ENCODE measurements at regions not wholly inside any gene's neighbourhood (a gene's known extent, or its start where the extent isn't known, plus 50 kb on each side); places are given as distances from the start of the nearest gene placed in this dataset.

GRCh38 chr22:48749555-48750227, 1078.0 kb downstream of the BRD1 start:
- no peak for DNase-seq (ENCODE audit: low read depth)
- TF ChIP-seq CTCF (IDR thresholded peaks at IDR 0.05; ENCODE audit: low read depth, low read length, missing control alignments) = no peak
- H3K4me3 ChIP-seq (ENCODE audit: low read depth, low read length) = no peak overlapping the region

- DNase-seq (ENCODE audit: low read depth) = no peak
- H3K4me3 ChIP-seq (ENCODE audit: low read depth, low read length) = no peak overlapping the region
- TF ChIP-seq CTCF (IDR thresholded peaks at IDR 0.05; ENCODE audit: low read depth, low read length, missing control alignments) = no peak
These were observed 1078.7 kb downstream of the BRD1 start for GRCh38 chr22:48748860-48749554.

- H3K4me3 ChIP-seq (ENCODE audit: low read depth, low read length) = no peak overlapping the region
- no peak for TF ChIP-seq CTCF (IDR thresholded peaks at IDR 0.05; ENCODE audit: low read depth, low read length, missing control alignments)
- no peak for DNase-seq (ENCODE audit: low read depth)
These were observed 1079.4 kb downstream of the BRD1 start for GRCh38 chr22:48748113-48748859.

GRCh38 chr22:48746789-48747425, 1080.8 kb downstream of the BRD1 start:
- no peak overlapping the region for H3K4me3 ChIP-seq (ENCODE audit: low read depth, low read length)
- TF ChIP-seq CTCF (IDR thresholded peaks at IDR 0.05; ENCODE audit: low read depth, low read length, missing control alignments) = no peak
- DNase-seq (ENCODE audit: low read depth) = no peak

GRCh38 chr22:48745842-48746788, 1081.6 kb downstream of the BRD1 start:
- H3K4me3 ChIP-seq (ENCODE audit: low read depth, low read length) = no peak overlapping the region
- no peak for TF ChIP-seq CTCF (IDR thresholded peaks at IDR 0.05; ENCODE audit: low read depth, low read length, missing control alignments)

More at GRCh38 chr22:48745842-48746788, 1081.6 kb downstream of the BRD1 start:
- no peak for DNase-seq (ENCODE audit: low read depth)
